ENCODE measurements at regions not wholly inside any gene's neighbourhood (a gene's known extent, or its start where the extent isn't known, plus 50 kb on each side); places are given as distances from the start of the nearest gene placed in this dataset.

- DNase-seq (no peak), ATAC-seq (no peak)
- no peaks in the 10 kb centered on the region for H3K27me3 Mint-ChIP-seq
- no peaks in the 10 kb centered on the region for H3K4me1 Mint-ChIP-seq (ENCODE audit: low read depth)
- H3K9me3 Mint-ChIP-seq: no peaks in the 10 kb centered on the region
- H3K4me3 Mint-ChIP-seq: no peak overlapping the region
- no peak for TF ChIP-seq CTCF (IDR thresholded peaks at IDR 0.05)
- no peaks in the 10 kb centered on the region for H3K36me3 Mint-ChIP-seq (ENCODE audit: low read depth)
- no peak overlapping the region for H3K27ac Mint-ChIP-seq
- CTCF ChIA-PET: no interaction called here
- POLR2A ChIA-PET: no interaction called here
- intact Hi-C loops (cut with micrococcal nuclease): no loop called here
Observed at GRCh38 chrX:96140796-96141195, 543.8 kb upstream of the DIAPH2 start.

GRCh38 chrX:96147681-96148080, 537.0 kb upstream of the DIAPH2 start:
- ATAC-seq: no peak
- H3K36me3 Mint-ChIP-seq (ENCODE audit: low read depth): no peaks in the 10 kb centered on the region
- no peaks in the 10 kb centered on the region for H3K27me3 Mint-ChIP-seq
- H3K4me3 Mint-ChIP-seq: no peak overlapping the region
- no peaks in the 10 kb centered on the region for H3K4me1 Mint-ChIP-seq (ENCODE audit: low read depth)
- DNase-seq: no peak
- intact Hi-C loops (cut with micrococcal nuclease): no loop called here
- H3K27ac Mint-ChIP-seq: no peak overlapping the region
- no peak for TF ChIP-seq CTCF (IDR thresholded peaks at IDR 0.05)
- peaks cover 3% of the 10 kb centered on the region for H3K9me3 Mint-ChIP-seq
- POLR2A ChIA-PET: no interaction called here
- CTCF ChIA-PET: no interaction called here

GRCh38 chrX:96170626-96171025, 514.0 kb upstream of the DIAPH2 start:
- ATAC-seq (no peak), DNase-seq (no peak)
- Mint-ChIP-seq H3K9me3 (no peaks in the 10 kb centered on the region), H3K27me3 (no peaks in the 10 kb centered on the region), H3K4me3 (no peak overlapping the region), H3K27ac (no peak overlapping the region), H3K36me3 (ENCODE audit: low read depth) (no peaks in the 10 kb centered on the region), H3K4me1 (ENCODE audit: low read depth) (no peaks in the 10 kb centered on the region)
- intact Hi-C loops (cut with micrococcal nuclease): no loop called here
- ChIA-PET CTCF (no interaction called here), POLR2A (no interaction called here)
- TF ChIP-seq CTCF (IDR thresholded peaks at IDR 0.05): no peak

GRCh38 chrX:96176921-96177320, 507.7 kb upstream of the DIAPH2 start:
- Mint-ChIP-seq H3K4me1 (ENCODE audit: low read depth) (no peaks in the 10 kb centered on the region), H3K36me3 (ENCODE audit: low read depth) (no peaks in the 10 kb centered on the region), H3K9me3 (no peaks in the 10 kb centered on the region), H3K27me3 (no peaks in the 10 kb centered on the region), H3K27ac (no peak overlapping the region), H3K4me3 (no peak overlapping the region)
- ATAC-seq: no peak
- ChIA-PET POLR2A (no interaction called here), CTCF (no interaction called here)
- intact Hi-C loops (cut with micrococcal nuclease): no loop called here
- no peak for TF ChIP-seq CTCF (IDR thresholded peaks at IDR 0.05)
- DNase-seq: no peak

GRCh38 chrX:96181605-96182004, 503.0 kb upstream of the DIAPH2 start:
- Mint-ChIP-seq H3K27ac (no peak overlapping the region), H3K4me1 (ENCODE audit: low read depth) (no peaks in the 10 kb centered on the region), H3K9me3 (no peaks in the 10 kb centered on the region), H3K27me3 (no peaks in the 10 kb centered on the region), H3K36me3 (ENCODE audit: low read depth) (no peaks in the 10 kb centered on the region), H3K4me3 (no peak overlapping the region)
- TF ChIP-seq CTCF (IDR thresholded peaks at IDR 0.05): no peak
- DNase-seq: no peak
- ChIA-PET CTCF (no interaction called here), POLR2A (no interaction called here)
- ATAC-seq: no peak
- intact Hi-C loops (cut with micrococcal nuclease): no loop called here

Data from activated CD8-positive, alpha-beta T cell treated with anti-CD3 and anti-CD28 coated beads for 36 hours (primary cell).